ENCODE measurements at regions not wholly inside any gene's neighbourhood (a gene's known extent, or its start where the extent isn't known, plus 50 kb on each side); places are given as distances from the start of the nearest gene placed in this dataset.

DNA sequence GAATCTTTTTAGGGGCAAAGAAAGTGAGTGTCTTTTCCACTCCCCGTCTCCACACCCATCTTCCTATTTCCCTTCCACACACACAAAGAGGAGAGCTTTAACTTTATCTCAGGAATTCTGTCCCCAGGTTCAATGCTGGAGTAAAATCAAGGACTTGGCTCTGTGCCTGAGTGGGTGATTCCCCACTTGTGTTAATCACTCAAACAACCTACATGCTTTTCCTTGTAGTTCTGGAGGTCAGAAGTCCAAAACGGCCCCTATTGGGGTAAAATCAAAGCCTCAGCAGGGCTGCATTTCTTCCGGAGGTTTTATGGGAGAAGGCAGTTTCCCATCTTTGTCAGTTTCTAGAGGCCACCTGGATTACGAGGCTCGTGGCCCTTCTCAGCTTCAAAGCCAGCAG, 422.3 kb upstream of the RBFOX1 start:
- intact Hi-C loops (cut with DNase I) = no loop called here
- Histone ChIP-seq H3K4me1 (no peaks in the 10 kb centered on the region), H3K4me3 (no peak overlapping the region), H3K36me3 (no peaks in the 10 kb centered on the region), H3K27me3 (no peaks in the 10 kb centered on the region), H3K9ac (ENCODE audit: low read depth in 2 of 2, low read length in 2 of 2) (no peak overlapping the region), H3K9me3 (no peaks in the 10 kb centered on the region), H3K27ac (no peak overlapping the region)
- TF ChIP-seq, protein P1, sequence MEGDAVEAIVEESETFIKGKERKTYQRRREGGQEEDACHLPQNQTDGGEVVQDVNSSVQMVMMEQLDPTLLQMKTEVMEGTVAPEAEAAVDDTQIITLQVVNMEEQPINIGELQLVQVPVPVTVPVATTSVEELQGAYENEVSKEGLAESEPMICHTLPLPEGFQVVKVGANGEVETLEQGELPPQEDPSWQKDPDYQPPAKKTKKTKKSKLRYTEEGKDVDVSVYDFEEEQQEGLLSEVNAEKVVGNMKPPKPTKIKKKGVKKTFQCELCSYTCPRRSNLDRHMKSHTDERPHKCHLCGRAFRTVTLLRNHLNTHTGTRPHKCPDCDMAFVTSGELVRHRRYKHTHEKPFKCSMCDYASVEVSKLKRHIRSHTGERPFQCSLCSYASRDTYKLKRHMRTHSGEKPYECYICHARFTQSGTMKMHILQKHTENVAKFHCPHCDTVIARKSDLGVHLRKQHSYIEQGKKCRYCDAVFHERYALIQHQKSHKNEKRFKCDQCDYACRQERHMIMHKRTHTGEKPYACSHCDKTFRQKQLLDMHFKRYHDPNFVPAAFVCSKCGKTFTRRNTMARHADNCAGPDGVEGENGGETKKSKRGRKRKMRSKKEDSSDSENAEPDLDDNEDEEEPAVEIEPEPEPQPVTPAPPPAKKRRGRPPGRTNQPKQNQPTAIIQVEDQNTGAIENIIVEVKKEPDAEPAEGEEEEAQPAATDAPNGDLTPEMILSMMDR (IDR thresholded peaks at IDR 0.05) = no peak
- DNase-seq = no peak

- H3K9ac ChIP-seq (ENCODE audit: low read depth in 2 of 2, low read length in 2 of 2) = no peak overlapping the region
- TF ChIP-seq, protein P1 (IDR thresholded peaks at IDR 0.05) = no peak
- intact Hi-C loops (cut with DNase I) = no loop called here
- no peaks in the 10 kb centered on the region for H3K27me3 ChIP-seq
- DNase-seq = no peak
- no peak overlapping the region for H3K4me3 ChIP-seq
- H3K27ac ChIP-seq = no peak overlapping the region
- no peaks in the 10 kb centered on the region for H3K4me1 ChIP-seq
- H3K36me3 ChIP-seq = no peaks in the 10 kb centered on the region
- no peaks in the 10 kb centered on the region for H3K9me3 ChIP-seq
Measured at GRCh38 chr16:6905601-6906000, 427.0 kb upstream of the RBFOX1 start.

DNA sequence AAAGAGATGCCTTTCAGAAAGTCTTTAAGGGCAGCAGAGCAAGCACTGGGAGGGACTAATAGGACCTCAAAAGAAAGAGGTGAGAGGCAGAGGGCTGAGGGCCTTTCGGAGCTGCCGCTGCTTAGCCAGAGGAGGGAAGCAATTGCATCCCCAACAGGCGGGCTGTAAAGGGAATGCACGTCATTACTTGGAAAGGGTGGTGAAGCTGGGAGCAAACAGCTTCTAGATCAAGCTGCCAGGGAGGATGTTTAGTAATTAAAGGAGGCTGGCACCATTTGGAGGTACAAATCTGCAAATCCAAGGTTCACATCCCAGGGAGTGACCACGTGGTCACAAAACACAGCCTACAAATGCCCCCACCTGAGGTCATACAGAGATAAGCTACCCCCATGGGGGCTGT, 429.0 kb upstream of the RBFOX1 start:
- H3K27me3 ChIP-seq = no peaks in the 10 kb centered on the region
- no peak overlapping the region for H3K27ac ChIP-seq
- intact Hi-C loops (cut with DNase I) = no loop called here
- TF ChIP-seq, protein P1 (IDR thresholded peaks at IDR 0.05) = no peak
- no peaks in the 10 kb centered on the region for H3K36me3 ChIP-seq
- no peak overlapping the region for H3K9ac ChIP-seq (ENCODE audit: low read depth in 2 of 2, low read length in 2 of 2)
- H3K9me3 ChIP-seq = no peaks in the 10 kb centered on the region
- no peaks in the 10 kb centered on the region for H3K4me1 ChIP-seq
- no peak overlapping the region for H3K4me3 ChIP-seq
- no peak for DNase-seq

GRCh38 chr16:6898896-6899295, 433.7 kb upstream of the RBFOX1 start:
- H3K27me3 ChIP-seq = no peaks in the 10 kb centered on the region
- TF ChIP-seq, protein P1 (IDR thresholded peaks at IDR 0.05) = no peak

GRCh38 chr16:6897876-6898485, 434.7 kb upstream of the RBFOX1 start:
- H3K27me3 ChIP-seq = no peaks in the 10 kb centered on the region
- H3K36me3 ChIP-seq = no peaks in the 10 kb centered on the region
- no peaks in the 10 kb centered on the region for H3K9me3 ChIP-seq
- H3K9ac ChIP-seq (ENCODE audit: low read depth in 2 of 2, low read length in 2 of 2) = no peak overlapping the region
- intact Hi-C loops (cut with DNase I) = no loop called here
- H3K4me1 ChIP-seq = no peaks in the 10 kb centered on the region
- no peak for DNase-seq
- TF ChIP-seq, protein P1 (IDR thresholded peaks at IDR 0.05) = no peak
- H3K4me3 ChIP-seq = no peak overlapping the region
- no peak overlapping the region for H3K27ac ChIP-seq

More at GRCh38 chr16:6898896-6899295, 433.7 kb upstream of the RBFOX1 start:
- Histone ChIP-seq H3K4me1 (no peaks in the 10 kb centered on the region), H3K9me3 (no peaks in the 10 kb centered on the region), H3K4me3 (no peak overlapping the region), H3K36me3 (no peaks in the 10 kb centered on the region), H3K27ac (no peak overlapping the region), H3K9ac (ENCODE audit: low read depth in 2 of 2, low read length in 2 of 2) (no peak overlapping the region)
- intact Hi-C loops (cut with DNase I) = no loop called here
- DNase-seq = no peak

Data from colonic mucosa (tissue), 4 donors.